NCI-H82 (cell line): ENCODE measurements at regions not wholly inside any gene's neighbourhood (a gene's known extent, or its start where the extent isn't known, plus 50 kb on each side); places are given as distances from the start of the nearest gene placed in this dataset.

Experiments used
- DNase-seq: peaks from one replicate; lab custom pipeline; 2025; lab: John Stamatoyannopoulos, UW

DNA sequence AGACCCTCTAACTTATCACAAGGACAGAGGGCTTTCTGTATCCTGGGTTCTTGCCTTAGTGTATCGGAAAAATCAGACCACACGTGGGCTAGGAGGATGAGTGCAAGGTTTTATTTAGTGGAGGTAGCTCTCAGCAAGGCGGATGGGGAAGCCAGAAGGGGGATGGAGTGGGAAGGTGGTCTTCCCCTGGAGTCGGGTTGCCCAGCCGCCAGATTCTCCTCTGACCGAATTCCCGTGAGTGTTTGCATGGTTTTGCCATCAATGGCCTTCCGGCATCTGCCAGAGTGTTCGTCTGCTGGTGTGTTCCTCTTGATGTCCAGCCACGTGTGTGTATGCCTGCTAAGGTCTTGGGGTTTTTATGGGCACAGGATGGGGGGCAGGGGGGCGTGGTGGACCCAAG, 1335.1 kb upstream of the SPRY2 start:
- no peak for DNase-seq

DNA sequence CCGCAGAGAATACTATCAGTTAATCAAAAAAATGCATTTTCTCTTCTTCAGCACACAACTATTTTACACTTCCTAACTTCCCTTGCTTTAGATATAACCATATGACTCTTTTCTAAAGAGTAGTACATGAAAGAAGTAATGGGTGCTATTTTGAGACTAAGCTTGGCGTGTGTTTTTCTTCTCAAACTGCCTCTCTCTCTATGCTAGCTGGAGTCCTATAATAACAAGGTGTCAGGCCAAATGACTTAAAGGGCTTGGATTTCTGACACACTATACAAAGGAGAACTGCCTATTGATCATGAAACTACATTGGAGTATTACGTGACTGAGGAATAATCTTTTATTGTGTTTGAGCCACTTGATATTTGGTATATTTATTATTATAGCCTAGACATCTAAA, 1330.1 kb upstream of the SPRY2 start:
- no peak for DNase-seq

DNA sequence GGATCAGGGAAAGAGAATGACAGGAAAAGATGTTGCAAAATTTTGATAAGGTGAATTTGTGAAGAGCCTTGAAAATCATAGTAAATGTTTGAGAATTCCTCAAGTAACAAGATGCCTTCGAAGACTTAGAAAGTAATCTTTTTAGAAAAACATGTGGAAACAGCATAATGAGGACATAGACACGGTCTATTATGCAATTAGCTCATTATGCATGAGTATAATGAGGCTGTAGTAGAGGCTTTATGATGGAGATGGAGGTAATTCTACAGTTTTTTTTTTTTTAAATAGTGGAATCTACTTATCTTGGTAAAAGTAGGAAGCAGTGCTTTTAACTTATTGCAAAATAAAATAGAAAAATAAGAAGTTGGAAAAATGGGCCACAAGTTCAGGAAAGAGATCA, 1329.1 kb upstream of the SPRY2 start:
- DNase-seq = no peak

DNA sequence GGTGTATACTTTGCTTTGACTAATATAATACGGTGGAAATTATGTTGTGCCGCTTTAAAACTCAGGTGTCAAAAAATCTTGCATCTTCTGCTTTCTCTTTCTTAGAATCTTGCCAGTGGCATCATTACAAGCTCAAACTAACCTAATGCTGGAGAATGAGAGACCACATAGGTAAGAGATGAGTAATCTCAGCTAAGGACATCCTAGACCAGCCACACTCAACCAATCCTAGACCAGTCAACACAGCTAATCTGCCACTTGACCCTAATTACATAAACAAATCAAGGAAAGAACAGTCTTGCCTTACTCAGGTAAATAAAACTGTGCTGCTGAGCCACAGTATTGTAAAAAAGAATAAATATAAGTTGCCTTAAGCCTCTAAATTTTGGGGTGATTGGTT, 1323.9 kb upstream of the SPRY2 start:
- no peak for DNase-seq

DNA sequence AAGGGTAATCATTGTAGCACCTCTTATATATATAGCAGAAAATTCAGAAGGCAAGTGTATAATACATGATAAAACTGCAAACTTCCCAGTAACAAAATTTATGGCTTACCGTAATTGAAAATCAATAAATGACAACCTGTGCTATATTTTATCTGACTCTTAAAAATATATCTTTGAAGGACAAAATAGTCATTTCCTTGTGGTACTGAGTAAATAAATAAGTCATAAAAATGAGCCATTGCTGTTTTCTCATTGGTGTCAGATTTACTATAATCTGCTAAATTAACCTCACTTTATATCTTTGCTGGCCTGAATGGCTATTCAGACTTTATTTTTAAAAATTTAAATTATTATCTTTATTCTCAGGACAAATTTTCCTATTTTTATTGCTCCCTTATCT, 1319.1 kb upstream of the SPRY2 start:
- DNase-seq = no peak

DNA sequence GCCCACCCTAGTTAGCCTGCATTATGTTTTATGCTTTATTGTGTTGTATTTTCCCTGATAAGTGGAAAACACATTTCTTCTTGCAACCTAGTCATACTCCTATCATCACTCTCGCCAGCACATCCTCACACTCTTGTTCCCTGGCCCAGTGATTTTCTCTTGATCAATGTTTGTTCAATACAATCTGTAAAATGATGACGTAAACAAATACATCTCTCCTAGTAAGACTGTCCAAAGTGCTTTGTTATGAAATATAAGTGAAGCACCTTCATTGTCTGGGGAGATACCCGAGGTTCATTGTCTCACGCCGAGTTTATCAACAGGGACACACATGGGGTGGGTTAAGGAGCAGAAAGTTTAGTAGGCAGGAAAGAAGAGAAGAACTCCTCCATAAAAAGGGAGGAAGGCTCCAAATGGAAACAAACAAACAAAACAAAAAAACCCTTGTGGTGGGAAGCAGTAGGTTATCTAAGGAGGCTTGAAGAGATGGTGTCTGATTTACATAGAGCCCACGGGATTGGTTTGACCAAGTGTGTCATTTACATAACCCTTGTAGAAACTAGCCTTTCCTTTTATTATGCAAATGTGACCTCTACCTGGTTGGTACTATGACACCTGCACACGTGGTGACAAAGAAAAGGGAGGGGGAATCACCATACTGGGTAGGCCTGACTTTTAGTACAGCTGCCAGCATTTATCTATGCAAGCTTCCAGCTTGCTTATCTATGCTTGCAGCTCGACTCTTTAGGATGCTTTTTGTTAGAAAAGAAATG, 1317.9 kb upstream of the SPRY2 start:
- DNase-seq = no peak

DNA sequence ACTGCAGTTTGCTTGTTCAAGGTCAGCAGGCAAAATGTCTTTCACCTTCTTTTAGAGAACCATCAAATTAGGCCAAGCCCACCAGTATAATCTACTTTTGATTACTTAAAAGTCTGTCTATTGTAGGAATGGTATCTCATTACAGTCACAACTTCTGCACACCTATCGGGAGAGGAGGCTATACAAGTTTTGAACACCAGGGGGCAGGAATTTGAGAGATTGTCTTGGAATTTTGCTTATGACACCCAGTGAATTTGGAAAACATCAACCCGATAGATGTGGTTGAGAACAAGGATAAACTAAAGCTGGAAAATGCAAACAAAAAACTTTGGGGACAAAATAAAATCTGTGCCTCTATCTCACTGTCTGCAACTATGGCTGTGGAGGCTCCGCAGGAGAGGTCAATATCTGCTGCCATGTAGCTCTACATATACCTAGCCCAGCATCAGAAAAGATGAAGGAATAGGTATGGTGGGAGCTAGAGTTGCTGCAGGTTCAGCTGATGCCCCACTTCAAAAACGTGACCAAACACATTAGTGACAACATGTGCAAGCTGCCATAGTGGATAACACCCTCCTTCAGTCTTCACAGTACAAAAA, 1299.2 kb upstream of the SPRY2 start:
- DNase-seq = peak; percentile 68

DNA sequence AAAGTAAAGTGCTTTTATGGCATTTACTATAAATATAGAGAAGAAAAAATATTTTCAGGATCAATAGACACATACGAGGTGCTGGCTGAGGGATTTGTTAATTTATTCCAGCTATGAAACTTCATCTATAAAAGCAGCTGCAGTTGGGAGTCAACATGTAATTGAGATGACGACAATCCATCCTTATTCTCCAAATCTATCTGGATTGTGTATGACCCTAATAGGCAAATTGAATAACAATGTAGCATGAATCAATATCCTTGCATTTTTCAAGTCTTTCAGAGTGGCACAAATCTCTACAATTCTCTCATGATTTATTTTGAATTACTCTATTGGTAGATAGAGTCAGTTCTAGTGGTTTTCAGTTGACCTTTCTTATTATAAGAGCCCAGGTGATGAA, 1296.5 kb upstream of the SPRY2 start:
- no peak for DNase-seq

DNA sequence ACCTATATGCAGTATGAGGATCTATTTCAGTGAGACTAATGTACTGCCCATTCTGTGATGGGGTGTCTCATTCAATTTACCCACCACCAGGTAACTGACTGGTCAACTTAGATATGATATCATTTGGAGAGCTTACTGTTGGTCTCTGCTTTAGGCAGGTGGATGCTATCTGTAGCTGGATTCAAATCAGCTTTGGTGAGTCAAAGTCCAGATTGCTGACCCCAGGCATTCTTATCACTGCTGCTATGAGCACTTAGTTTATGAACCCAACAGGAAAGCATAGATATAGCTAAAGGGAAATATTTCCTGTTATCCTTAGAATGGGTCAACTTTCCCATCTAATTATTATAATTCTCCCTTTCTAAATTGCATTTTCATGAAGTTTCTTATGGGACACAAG, 1295.2 kb upstream of the SPRY2 start:
- DNase-seq = no peak

DNA sequence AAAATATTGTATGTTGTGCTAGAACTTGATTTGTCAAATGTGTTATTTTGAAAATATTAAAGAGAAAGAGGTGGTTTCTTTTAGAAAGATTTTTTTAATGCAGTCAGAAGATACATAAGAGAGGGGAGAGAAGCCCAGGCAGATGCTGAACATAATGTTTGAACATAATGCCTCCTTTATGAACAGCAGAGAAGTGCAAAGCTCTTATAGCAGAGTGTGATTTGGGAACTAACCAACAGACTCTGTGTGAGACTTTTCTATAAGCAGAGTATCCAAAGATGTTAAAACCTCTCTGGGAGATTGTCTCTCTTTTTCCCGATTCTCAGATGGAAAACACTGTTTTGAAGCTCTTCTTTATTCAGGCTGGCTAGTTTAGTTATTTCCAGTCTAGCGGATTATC, 1274.1 kb upstream of the SPRY2 start:
- no peak for DNase-seq

DNA sequence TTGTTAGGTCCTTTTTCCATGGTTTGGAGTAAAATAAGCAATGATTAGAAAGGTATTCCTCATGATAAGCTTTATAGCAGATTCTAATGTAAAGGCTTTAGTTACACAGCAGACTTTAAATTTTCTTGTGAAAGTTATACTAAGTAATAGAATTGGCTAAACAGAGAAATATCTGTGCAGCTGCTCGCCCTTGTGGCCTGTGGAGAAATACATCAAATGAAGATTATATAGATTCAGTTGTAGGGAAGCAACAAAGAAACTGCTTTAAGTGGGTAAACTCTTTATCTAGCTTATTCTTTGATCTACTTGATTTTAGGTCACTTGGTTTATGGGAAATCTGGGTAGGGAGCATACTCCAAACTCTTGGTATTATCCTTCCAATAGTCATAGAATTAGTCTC, 1269.7 kb upstream of the SPRY2 start:
- DNase-seq = no peak

DNA sequence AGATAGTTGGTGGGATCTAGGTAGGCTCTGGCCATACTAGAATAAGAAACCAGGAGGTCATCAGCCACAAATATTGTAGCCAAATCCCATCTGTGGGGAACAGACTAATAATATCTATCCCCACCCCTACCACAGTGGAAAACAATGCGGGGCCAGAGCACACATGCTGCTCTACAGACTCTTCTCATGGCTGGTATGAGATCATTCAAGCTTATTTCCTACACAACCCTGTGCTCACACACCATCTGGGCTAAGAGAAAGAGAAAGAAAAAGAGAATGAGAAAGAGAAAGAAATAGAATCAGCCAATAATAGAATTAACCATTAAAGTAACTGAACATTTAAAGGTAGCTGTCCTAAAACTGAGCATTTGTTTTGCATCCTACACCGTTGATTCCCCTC, 1268.4 kb upstream of the SPRY2 start:
- DNase-seq = no peak

DNA sequence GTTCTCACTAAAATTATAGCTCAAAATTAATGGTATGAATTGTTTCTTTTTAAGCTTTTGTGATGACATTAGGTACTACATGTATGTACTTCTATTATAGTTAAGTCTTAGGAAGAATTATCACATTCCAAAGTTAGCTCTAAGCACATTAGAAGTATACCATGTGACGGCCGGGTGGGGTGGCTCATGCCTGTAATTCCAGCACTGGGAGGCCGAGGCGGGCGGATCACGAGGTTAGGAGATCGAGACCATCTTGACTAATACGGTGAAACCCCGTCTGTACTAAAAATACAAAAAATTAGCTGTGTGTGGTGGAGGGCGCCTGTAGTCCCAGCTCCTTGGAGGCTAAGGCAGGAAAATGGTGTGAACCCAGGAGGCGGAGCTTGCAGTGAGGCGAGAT, 1265.1 kb upstream of the SPRY2 start:
- no peak for DNase-seq

DNA sequence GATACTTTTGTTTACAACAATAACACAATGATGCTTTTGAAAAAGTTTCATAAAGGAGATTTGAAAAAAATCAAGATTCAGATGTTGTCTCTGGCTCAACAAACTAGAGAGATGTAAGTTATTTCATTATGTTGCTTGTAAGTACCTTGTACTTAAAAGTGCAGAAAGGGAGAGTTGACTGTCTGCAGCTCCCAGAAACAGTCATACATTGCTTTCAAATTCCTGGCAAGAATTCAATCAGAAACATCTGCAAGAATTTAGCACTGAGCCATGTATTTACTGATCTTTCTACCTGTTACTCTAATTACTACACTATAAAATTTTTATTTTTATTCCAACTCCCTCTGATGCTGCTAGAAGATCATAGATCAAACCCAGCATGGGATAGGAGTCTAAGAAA, 1261.3 kb upstream of the SPRY2 start:
- DNase-seq = no peak

DNA sequence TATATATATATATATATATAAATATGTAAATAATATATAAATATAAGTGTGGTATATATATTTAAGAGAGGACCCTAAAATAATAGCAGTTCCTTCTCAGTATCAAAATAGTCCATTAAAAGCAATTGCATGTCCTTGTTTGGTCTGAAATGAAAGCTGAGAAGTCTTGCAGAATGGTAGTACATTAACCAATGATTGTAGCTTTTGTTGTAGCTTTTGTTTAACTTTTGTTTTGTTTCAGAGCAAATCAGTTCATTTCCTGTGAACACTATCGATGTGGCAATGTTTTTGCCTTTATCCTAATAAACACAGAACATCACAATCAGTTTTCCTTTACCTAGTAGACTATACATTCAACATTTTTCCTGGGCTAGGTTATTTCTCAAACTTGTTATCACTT, 1256.2 kb upstream of the SPRY2 start:
- no peak for DNase-seq

DNA sequence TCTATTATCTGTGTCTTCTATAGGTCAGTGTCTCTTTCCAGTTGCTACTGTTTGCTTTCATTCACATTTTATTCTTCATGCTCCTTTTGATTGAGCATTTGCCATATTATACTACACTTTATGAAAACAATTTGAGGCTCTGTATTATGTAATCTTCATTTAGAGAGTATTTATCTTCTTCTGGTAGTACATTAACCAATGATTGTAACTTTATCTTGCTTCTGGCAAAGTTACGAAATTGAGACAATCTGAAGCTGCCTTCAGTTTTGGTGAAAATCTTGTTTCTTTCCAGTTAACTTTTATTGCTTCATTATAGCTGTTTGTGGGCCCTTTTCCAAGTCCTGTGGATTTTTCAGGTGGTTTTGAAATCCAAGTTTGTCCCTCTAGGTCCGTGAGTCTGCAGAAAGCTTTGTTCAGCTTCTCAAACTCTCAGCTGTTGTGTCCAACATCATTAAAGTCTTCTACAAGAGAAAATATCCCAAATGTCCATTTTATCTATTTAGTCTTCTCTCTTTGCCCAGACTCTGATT, 1255.4 kb upstream of the SPRY2 start:
- DNase-seq = no peak

DNA sequence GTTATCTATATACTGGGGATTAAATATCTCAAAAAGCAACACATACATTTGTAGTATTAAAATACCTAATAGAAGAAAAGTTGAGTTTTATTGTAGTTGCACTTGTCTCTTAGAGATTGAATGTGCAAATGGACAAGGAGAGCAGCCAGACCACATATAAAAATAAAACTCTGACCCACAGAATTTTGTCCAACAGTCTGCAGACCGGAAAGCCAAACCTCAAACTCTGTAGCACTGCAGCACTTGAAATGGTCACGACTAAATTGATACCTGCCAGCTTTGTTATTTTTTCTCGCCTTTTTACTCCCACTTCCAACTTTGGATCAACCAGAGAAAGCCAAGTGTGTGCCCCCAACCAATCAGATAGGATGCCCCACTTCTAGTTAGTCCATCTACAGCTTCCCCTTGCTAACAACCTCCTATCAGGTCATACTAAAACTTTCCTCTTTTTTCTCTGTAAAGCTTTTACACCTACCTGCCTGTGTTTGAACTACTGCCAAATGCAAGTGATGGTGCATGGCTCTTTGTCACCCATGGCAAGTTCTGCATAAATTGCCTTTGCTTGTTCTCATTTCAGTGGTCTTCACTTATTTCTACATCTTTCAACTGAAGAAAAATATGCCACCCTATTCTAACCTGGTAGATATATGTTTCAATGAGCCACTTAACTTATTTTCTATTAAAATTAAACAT, 1250.7 kb upstream of the SPRY2 start:
- DNase-seq = no peak

DNA sequence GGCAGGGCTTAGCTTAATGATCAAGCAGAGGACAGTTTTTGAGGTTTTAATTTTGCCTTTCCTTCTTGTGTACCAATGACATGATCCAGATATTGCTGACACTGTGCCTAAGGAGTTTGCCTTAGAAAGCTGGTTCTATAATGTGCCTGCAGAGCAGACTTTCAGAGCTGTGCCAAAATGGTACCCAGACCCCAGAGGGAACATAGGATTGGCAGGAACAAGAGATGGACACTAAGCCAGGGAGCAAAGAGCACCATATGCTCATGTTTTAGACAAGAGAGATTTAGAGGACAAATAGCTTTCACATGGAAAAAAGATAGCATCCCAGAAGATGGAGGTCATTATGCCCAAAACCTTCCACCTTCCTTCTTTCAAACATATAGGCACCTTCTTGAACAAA, 1241.5 kb upstream of the SPRY2 start:
- peak; percentile 12 for DNase-seq

DNA sequence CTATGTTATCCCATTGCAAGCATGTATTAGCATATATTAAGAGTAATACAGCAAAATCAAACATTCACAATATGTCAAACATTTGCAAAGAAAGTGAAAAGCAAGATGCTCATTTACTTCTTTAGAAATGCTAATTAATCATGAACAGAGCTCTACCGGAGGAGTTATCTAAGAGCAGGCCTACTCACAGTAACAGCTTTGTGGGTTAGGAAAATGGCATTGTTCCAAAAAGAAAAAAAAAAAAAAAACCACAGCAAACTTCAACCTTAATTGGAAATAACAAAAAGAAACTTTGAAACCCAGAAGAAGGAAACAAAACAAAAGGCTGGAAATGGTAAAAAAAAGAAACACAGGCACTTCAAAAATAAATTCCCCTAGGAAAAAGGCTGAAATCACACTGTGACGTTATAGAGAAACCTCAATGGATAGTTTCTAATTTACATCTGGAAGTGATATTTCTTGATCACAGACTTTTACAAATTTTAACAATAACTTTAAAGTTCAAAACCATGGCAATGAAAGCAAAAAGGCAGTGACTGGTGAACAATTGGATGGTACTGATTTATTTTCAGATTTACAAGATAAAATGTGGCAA, 1236.8 kb upstream of the SPRY2 start:
- no peak for DNase-seq

DNA sequence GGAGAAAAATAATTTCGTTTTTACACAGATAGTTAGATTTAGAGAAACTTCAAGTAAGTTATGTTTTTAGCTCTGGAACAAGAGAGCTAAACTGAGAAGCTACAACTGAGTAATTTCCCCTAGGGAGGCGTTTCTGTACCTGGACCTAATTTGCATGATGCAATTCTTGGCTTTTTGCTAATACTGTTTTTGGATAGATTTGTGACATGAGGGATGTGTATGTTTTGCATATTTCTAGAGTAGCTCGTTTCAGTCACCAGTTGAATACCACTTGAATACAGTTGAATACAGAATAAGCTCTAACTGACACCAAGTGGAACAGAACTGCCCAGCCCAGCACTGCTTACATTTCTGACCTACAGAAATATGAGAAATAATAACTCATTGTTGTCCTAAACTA, 1227.9 kb upstream of the SPRY2 start:
- no peak for DNase-seq

DNA sequence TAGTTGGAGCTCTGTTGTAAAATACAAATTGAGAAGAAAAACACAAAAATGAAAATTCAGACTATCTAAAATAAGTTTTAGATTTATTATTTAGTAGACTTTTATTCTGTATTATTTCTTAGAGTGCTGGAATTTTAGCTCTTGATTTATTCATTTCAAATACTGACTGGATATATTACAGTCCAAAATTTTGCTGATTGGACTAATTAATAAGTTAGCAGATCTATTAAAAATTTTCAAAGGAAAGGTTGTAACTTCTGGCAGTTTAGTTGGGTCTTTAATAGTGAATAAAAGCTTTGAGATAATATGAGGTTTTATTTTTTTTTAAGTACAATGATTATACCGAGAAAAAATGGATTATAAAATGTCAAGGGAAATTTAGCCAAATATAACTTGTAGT, 1224.9 kb upstream of the SPRY2 start:
- no peak for DNase-seq

DNA sequence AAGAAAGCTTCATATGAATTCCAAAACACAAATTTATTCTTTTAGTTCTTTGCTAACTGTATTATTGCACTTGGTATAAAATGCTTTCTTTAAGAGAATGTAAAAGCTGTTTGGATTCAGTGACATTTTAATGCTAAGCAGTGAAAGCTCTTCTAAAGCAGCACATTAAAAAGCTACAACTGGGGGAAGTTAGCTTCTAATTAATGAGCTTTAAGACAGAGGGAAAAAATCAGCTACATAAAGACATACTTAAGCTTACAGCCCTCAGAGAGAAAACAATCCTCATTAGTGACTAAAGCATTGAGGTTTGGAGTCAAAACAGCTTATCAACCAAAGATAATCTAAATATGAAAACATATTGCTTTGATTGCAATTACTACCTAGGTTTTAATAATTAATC, 1222.2 kb upstream of the SPRY2 start:
- peak; percentile 50 for DNase-seq

DNA sequence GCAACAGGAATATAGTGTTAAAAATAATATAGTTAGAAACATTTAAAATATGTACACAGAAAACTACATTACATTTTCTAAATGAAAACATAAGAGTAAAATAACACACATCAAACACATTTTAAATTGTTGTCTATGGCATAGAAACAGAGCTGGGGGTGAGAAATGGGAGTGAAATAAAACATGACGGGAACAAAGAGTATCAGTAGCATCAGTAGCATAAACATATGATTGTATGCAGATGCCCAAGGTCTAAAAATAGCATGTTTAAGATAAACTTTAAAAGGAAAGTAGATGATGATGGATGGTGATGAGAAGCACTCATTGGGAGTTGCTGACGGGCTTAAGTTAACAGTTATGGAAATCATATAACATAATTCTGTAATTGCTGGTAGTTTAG, 1221.7 kb upstream of the SPRY2 start:
- DNase-seq = no peak
